Neural progenitor cell (in vitro differentiated cells): ENCODE measurements at regions not wholly inside any gene's neighbourhood (a gene's known extent, or its start where the extent isn't known, plus 50 kb on each side); places are given as distances from the start of the nearest gene placed in this dataset.

ENCODE experiments used
- EZH2phosphoT487 ChIP-seq: fragments of 200-600 bp; sonication (generic); IDR thresholded peaks from 2 replicates; pipeline ENCODE4 v1.6.1; 2017; ENCODE audit warnings: antibody characterized with exemption
- TF ChIP-seq, protein P1 (sequence below): fragments of 200-600 bp; sonication (generic); IDR thresholded peaks from 2 replicates; pipeline ENCODE4 v1.5.1; 2017; ENCODE audit warnings: antibody characterized with exemption, mild to moderate bottlenecking

DNA sequence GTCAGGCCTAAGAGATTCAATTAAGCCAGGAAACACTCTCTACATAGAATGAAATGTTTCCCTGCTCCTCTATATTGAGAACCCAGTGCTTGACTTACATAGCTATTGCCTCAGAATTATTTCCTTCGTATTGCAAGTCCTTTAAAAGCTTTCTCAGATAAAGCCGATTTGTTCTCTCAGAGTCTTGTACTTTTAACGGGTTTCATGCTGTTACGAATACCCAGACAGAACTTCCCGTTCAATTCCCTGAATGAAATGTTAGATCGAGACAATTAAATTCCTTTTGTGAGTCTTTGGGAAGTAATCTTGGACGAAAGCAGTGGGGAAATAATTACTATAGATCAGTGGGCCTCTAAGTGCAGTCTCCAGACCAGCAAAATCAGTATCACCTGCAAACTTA, 102.8 kb upstream of the CHL1 start:
- TF ChIP-seq, protein P1, sequence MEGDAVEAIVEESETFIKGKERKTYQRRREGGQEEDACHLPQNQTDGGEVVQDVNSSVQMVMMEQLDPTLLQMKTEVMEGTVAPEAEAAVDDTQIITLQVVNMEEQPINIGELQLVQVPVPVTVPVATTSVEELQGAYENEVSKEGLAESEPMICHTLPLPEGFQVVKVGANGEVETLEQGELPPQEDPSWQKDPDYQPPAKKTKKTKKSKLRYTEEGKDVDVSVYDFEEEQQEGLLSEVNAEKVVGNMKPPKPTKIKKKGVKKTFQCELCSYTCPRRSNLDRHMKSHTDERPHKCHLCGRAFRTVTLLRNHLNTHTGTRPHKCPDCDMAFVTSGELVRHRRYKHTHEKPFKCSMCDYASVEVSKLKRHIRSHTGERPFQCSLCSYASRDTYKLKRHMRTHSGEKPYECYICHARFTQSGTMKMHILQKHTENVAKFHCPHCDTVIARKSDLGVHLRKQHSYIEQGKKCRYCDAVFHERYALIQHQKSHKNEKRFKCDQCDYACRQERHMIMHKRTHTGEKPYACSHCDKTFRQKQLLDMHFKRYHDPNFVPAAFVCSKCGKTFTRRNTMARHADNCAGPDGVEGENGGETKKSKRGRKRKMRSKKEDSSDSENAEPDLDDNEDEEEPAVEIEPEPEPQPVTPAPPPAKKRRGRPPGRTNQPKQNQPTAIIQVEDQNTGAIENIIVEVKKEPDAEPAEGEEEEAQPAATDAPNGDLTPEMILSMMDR, result no peak
- TF ChIP-seq EZH2phosphoT487, result no peak
